NCI-H146 (cell line): ENCODE measurements at regions not wholly inside any gene's neighbourhood (a gene's known extent, or its start where the extent isn't known, plus 50 kb on each side); places are given as distances from the start of the nearest gene placed in this dataset.
"Not testable (repeated sequence)": the region's sequence is repeated elsewhere in the genome, so short reads cannot be mapped to it uniquely, and the experiment has no call there.

Experiments used
- DNase-seq: peaks from one replicate; lab custom pipeline; 2025; lab: John Stamatoyannopoulos, UW

GRCh38 chr7:17093461-17093860 lies 205.0 kb upstream of the AHR start:
- no peak for DNase-seq

GRCh38 chr7:17094963-17095574 lies 203.4 kb upstream of the AHR start:
- DNase-seq = peak; percentile 22

- no peak for DNase-seq
These were observed 202.5 kb upstream of the AHR start for GRCh38 chr7:17095931-17096330.

- no peak for DNase-seq
These were observed 200.7 kb upstream of the AHR start for GRCh38 chr7:17097668-17098297.

- no peak for DNase-seq
These were observed 199.9 kb upstream of the AHR start for GRCh38 chr7:17098515-17098914.

GRCh38 chr7:17099083-17099973 lies 199.1 kb upstream of the AHR start:
- no peak for DNase-seq

- DNase-seq = not testable (repeated sequence)
These were observed 198.4 kb upstream of the AHR start for GRCh38 chr7:17099974-17100509.

GRCh38 chr7:17101207-17101696 lies 197.2 kb upstream of the AHR start:
- no peak for DNase-seq

GRCh38 chr7:17103170-17103569 lies 195.3 kb upstream of the AHR start:
- DNase-seq = no peak

GRCh38 chr7:17103984-17104383 lies 194.5 kb upstream of the AHR start:
- no peak for DNase-seq

- DNase-seq = peak; percentile 39
These were observed 194.0 kb upstream of the AHR start for GRCh38 chr7:17104419-17104818.

- peak; percentile 36 for DNase-seq
These were observed 192.8 kb upstream of the AHR start for GRCh38 chr7:17105701-17106100.

GRCh38 chr7:17108049-17108584 lies 190.3 kb upstream of the AHR start:
- no peak for DNase-seq

GRCh38 chr7:17109020-17109419 lies 189.4 kb upstream of the AHR start:
- no peak for DNase-seq

GRCh38 chr7:17113770-17114169 lies 184.7 kb upstream of the AHR start:
- DNase-seq = not testable (repeated sequence)

- DNase-seq = no peak
These were observed 180.0 kb upstream of the AHR start for GRCh38 chr7:17118412-17118811.

- DNase-seq = no peak
These were observed 177.7 kb upstream of the AHR start for GRCh38 chr7:17120756-17121155.

GRCh38 chr7:17121671-17122070 lies 176.8 kb upstream of the AHR start:
- DNase-seq = no peak

GRCh38 chr7:17123020-17123419 lies 175.4 kb upstream of the AHR start:
- DNase-seq = no peak

GRCh38 chr7:17126413-17127268 lies 171.8 kb upstream of the AHR start:
- no peak for DNase-seq

- no peak for DNase-seq
These were observed 169.2 kb upstream of the AHR start for GRCh38 chr7:17129218-17129617.
